K562 (cell line): ENCODE measurements at regions not wholly inside any gene's neighbourhood (a gene's known extent, or its start where the extent isn't known, plus 50 kb on each side); places are given as distances from the start of the nearest gene placed in this dataset.

ENCODE experiments used
- BRCA1 ChIP-seq, 2 experiments: fragments of 450-650 bp in 1 of 2; sonication (generic) in 1 of 2; formaldehyde crosslinking in 1 of 2; IDR thresholded peaks; 2 replicates each; pipeline versions ENCODE4 v1.5.0 to v1.6.1; 2017 to 2020; ENCODE audit warnings: mild to moderate bottlenecking in 1 of 2, missing genetic modification reagents in 1 of 2
- CTCF ChIP-seq, 3 experiments: IDR thresholded peaks in 2 of 3; conservative IDR thresholded peaks in 1 of 3; 2 replicates each; pipeline ENCODE4 v1.5.1; 2011 to 2012; ENCODE audit warnings: low read length in 3 of 3, mild to moderate bottlenecking in 3 of 3, control low read depth in 2 of 3, improper control_type of control experiment in 1 of 3, inconsistent platforms in 1 of 3, low read depth in 1 of 3, mixed read lengths in 1 of 3, moderate library complexity in 1 of 3; ENCODE audit not compliant: insufficient read depth in 2 of 3
- FOSL1 ChIP-seq: fragments of 200-800 bp; sonication (Bioruptor generic); conservative IDR thresholded peaks from 2 replicates; pipeline ENCODE4 v1.6.1; 2016; ENCODE audit warnings: missing genetic modification characterization, missing compliant biosample characterization
- JUND ChIP-seq, 2 experiments: IDR thresholded peaks; 2 replicates in 1 of 2; 3 replicates in 1 of 2; pipeline ENCODE4 v1.6.1; 2011; ENCODE audit warnings: borderline replicate concordance in 2 of 2, low read depth in 2 of 2, low read length in 2 of 2, improper control_type of control experiment in 1 of 2, missing biosample characterization in 1 of 2, missing genetic modification characterization in 1 of 2, missing genetic modification reagents in 1 of 2
- KDM4B ChIP-seq, 2 experiments: fragments of 450-650 bp in 1 of 2; sonication (generic) in 1 of 2; IDR thresholded peaks; 2 replicates each; pipeline ENCODE4 v1.6.1; 2016 to 2017; ENCODE audit warnings: borderline replicate concordance in 2 of 2, antibody characterized with exemption in 1 of 2, low read depth in 1 of 2, mild to moderate bottlenecking in 1 of 2
- MYC ChIP-seq, 2 experiments: fragments of 250-450 bp in 1 of 2; sonication (Bioruptor Pico) in 1 of 2; IDR thresholded peaks; 2 replicates each; pipeline versions ENCODE4 v1.5.1 to v1.6.1; 2012 to 2021; ENCODE audit warnings: low read depth in 2 of 2, borderline replicate concordance in 1 of 2, improper control_type of control experiment in 1 of 2, low read length in 1 of 2, mild to moderate bottlenecking in 1 of 2, moderate library complexity in 1 of 2
- NCOA1 ChIP-seq: fragments of 450-650 bp; IDR thresholded peaks from 2 replicates; pipeline ENCODE4 v1.6.1; 2016; ENCODE audit warnings: low read depth
- PML ChIP-seq: IDR thresholded peaks from 2 replicates; pipeline ENCODE4 v1.6.1; 2012; ENCODE audit warnings: low read length, inconsistent platforms
- POLR2A ChIP-seq: fragments of 450-650 bp; conservative IDR thresholded peaks from 2 replicates; pipeline ENCODE4 v1.6.1; 2016
- POLR2AphosphoS5 ChIP-seq: IDR thresholded peaks from 2 replicates; pipeline ENCODE4 v1.6.1; 2011; ENCODE audit warnings: mild to moderate bottlenecking, low read depth, low read length, moderate library complexity; ENCODE audit not compliant: control insufficient read depth, insufficient read depth
- ZBTB34 ChIP-seq: fragments of 250-450 bp; sonication (Bioruptor Pico); IDR thresholded peaks from 2 replicates; pipeline ENCODE4 v1.8.0; 2021; ENCODE audit warnings: mild to moderate bottlenecking, moderate library complexity

- TF ChIP-seq CTCF (IDR thresholded peaks at IDR 0.05 in 2 of 3, conservative IDR thresholded peaks at IDR 0.05 in 1 of 3; ENCODE audit: insufficient read depth in 2 of 3, low read depth in 1 of 3, low read length in 3 of 3) (no peak), JUND (IDR thresholded peaks at IDR 0.05; ENCODE audit: borderline replicate concordance, low read depth, low read length) (no peak), JUND (tag; IDR thresholded peaks at IDR 0.05; ENCODE audit: borderline replicate concordance, low read depth, low read length) (no peak), PML (no peak), NCOA1 (no peak), BRCA1 (IDR thresholded peaks at IDR 0.05) (no peak), BRCA1 (CRISPR knock-in tag; IDR thresholded peaks at IDR 0.05) (no peak), ZBTB34 (CRISPR knock-in tag) (no peak), FOSL1 (no peak), MYC (IDR thresholded peaks at IDR 0.05; ENCODE audit: low read depth, low read length) (no peak), MYC (CRISPR knock-in tag; IDR thresholded peaks at IDR 0.05; ENCODE audit: borderline replicate concordance, low read depth) (no peak), KDM4B (IDR thresholded peaks at IDR 0.05; ENCODE audit: borderline replicate concordance in 2 of 2, low read depth in 1 of 2) (no peak), POLR2AphosphoS5 (no peak), POLR2A (no peak)
Observed at GRCh38 chr12:91677556-91677955, 468.1 kb downstream of the BTG1 start.
